GM13977 (cell line): ENCODE measurements at regions not wholly inside any gene's neighbourhood (a gene's known extent, or its start where the extent isn't known, plus 50 kb on each side); places are given as distances from the start of the nearest gene placed in this dataset.
"Not testable (repeated sequence)": the region's sequence is repeated elsewhere in the genome, so short reads cannot be mapped to it uniquely, and the experiment has no call there.

ENCODE experiments used
- DNase-seq: peaks from one replicate; pipeline ENCODE4 v3.0.0; 2012; ENCODE audit warnings: low spot score
- in situ Hi-C: fragments of 300-500 bp; cut with MboI; formaldehyde crosslinking; loops from one replicate; pipeline ENCODE4 v1.12.0; 2022; ENCODE audit warnings: low sequenced_read_pairs, low pct_unique_long_range_greater_than_20kb, mixed read lengths, inconsistent platforms; ENCODE audit not compliant: unreplicated experiment
- TF ChIP-seq, protein P1 (sequence below): IDR thresholded peaks from 2 replicates; pipeline ENCODE4 v1.5.1; 2012; ENCODE audit warnings: mild to moderate bottlenecking, control low read depth; ENCODE audit not compliant: insufficient read depth; ENCODE audit errors: extremely low read depth, missing control alignments

DNA sequence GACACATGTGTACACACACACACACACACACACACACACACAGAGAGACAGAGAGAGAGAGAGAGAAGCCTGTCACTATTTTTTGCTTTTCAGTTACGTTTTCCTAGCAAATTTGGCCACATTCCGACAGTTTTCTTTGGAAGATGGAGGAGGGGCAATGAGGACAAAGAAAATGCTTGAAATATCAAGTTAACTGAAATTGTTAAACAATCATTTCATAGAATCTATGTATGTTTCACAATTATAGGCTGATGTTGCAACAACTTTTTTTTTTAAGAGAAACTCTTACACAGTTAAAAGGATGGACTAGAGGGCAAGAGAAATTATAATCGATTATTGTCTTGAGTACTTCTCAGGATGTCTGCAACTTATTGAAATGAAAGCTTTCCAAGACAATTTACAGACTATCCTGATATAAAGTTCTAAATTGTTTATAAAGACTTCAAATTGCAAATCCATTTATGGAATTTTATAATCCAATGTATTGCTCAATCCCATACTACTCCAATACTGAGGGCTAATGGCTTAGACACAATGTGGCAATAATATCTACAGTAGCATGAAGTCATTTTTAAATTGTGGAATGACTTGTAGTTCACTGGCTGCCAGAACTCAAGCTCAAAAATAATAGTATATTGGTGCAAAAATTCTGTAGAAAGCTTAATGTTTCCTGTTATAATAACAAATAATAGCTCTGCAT is 647.0 kb upstream of the PCDH7 start:
- TF ChIP-seq, protein P1, sequence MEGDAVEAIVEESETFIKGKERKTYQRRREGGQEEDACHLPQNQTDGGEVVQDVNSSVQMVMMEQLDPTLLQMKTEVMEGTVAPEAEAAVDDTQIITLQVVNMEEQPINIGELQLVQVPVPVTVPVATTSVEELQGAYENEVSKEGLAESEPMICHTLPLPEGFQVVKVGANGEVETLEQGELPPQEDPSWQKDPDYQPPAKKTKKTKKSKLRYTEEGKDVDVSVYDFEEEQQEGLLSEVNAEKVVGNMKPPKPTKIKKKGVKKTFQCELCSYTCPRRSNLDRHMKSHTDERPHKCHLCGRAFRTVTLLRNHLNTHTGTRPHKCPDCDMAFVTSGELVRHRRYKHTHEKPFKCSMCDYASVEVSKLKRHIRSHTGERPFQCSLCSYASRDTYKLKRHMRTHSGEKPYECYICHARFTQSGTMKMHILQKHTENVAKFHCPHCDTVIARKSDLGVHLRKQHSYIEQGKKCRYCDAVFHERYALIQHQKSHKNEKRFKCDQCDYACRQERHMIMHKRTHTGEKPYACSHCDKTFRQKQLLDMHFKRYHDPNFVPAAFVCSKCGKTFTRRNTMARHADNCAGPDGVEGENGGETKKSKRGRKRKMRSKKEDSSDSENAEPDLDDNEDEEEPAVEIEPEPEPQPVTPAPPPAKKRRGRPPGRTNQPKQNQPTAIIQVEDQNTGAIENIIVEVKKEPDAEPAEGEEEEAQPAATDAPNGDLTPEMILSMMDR, result no peak

DNA sequence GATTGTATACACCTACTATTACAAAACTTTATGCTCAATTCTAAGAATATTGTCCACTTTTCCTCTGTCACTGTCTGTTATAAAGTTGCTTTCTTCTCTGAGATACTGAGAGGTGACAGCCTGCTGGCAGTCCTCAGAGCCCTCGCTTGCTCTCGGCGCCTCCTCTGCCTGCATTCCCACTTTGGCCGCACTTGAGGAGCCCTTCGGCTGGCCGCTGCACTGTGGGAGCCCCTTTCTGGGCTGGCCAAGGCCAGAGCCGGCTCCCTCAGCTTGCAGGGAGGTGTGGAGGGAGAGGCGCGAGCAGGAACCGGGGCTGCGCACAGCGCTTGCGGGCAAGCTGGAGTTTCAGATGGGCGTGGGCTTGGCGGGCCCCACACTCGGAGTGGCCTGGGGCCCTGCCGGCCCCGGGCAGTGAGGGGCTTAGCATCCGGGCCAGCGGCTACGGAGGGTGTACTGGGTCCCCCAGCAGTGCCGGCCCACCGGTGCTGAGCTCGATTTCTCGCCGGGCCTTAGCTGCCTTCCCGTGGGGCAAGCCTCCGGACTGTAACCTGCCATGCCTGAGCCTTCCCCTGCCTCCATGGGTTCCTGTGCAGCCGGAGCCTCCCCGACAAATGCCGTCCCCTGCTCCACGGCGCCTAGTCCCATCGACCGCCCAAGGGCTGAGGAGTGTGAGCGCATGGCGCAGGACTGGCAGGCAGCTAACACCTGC is 627.6 kb upstream of the PCDH7 start:
- in situ Hi-C loops, DNase-seq: not testable (repeated sequence)

More for the DNA sequence above, 647.0 kb upstream of the PCDH7 start:
- no peak for DNase-seq
- in situ Hi-C loops, result no loop called here

DNA sequence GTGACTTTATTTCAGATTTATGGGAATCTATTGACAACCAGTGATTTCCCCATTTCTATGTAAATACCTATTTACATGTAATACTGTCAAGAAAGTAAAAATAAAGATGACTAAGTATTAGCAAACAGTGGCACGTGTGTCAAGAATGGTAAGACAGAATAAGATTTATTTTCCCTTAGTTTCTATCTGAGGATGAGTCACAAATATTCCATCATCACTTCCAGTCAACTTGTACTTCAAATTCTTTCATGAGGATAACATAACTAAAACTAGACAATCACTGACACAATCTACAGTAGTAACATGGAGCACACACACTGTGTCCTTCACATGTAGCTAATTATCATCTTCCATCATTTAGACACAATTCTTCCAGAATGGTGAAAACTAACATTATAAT is 625.3 kb upstream of the PCDH7 start:
- in situ Hi-C loops, result no loop called here
- DNase-seq, result no peak
- TF ChIP-seq, protein P1, result no peak

DNA sequence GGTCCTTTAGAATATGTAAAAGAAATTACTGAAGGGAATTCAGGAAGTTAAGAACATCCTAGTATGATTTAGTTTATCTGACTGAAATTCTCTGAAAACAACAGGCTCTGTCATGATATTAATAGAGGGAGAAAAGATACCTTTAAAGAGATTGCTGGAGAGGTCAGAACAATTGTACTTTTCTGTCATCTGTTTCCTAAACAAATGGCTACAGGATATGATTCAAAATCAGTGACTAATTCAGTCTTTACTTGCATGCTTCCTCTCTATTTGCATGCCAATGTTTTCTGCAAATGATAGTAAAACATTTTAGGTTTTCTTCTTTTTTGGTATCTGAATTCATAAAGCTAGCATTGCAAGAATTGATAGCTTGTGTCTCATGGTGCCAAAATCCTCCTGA is 616.7 kb upstream of the PCDH7 start:
- in situ Hi-C loops, result no loop called here
- DNase-seq, result no peak
- TF ChIP-seq, protein P1, result no peak

DNA sequence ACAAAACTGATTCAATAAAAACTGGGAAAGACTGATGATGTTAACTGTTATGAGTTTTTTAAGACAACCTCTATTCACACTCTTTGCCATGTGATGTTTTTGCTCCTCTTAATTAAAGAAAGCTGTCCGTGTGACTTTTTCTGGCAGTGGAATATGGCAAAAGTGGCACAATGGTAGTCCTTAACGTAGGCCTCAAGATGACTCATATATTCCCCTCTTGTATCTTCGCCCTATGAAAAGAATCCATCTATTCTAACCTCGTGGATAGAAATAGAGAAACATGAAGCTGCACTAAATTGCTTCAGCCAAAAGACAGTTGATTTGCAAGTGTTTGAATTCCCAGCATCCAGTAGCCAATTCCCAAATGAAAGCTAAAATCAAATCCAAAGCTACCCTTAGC is 603.8 kb upstream of the PCDH7 start:
- no peak for DNase-seq
- in situ Hi-C loops, result no loop called here
- TF ChIP-seq, protein P1, result no peak

DNA sequence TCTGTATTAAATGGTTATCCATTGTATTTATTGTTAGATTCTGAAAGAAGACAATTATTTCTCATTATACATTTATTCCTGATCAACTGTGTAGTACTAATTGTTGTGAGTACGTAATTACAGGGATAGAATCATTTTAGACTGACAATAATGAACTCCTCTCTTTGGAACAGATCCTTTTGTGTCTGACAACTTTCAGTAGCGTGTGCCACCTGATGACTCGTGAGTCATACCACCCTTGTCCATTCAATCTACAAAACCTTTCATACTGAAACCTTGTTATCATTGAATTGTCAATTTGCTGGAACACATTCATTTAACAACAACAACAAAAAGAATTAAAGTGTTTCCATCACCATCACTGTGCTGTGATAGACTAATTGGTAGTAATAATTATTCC is 602.7 kb upstream of the PCDH7 start:
- TF ChIP-seq, protein P1, result no peak
- no peak for DNase-seq
- in situ Hi-C loops, result no loop called here

DNA sequence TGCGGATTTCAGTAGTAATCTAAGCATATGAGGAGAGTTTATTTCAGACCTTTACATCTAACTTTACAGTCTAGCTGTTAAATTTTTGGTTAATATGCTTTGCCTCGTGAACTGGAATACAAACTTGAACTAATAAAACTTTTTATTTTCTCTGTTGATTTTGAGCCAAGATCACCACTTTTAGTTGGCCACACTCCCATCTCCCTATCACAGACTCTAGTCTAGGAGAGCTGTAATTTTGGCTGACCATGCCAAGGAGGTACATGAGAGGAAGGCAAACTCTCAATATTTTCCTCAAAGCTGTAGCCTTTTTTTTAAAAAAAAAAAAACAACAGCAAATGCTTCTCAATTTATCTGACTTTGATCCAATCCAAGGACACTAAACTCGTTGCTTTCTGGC is 597.5 kb upstream of the PCDH7 start:
- TF ChIP-seq, protein P1, result no peak
- DNase-seq, result no peak
- in situ Hi-C loops, result no loop called here

DNA sequence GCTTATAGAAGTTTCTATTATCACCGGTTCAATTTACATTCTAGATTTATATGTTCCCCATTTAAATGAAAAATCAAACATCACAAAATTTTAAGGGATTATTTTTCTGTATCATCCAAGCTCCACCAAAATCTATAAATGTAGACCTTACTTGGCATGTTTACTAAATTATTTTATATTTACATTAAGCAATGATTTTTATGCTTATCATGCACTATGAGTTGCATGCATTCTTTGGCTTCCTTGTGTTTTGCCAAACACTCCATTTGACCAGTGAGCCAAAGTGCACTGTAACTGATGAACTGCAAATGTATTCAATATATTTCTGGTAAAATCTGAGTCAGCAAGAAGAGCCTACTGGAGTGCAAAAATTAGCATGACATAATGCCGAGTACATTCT is 595.5 kb upstream of the PCDH7 start:
- DNase-seq, in situ Hi-C loops: not testable (repeated sequence)
